ENCODE measurements at regions not wholly inside any gene's neighbourhood (a gene's known extent, or its start where the extent isn't known, plus 50 kb on each side); places are given as distances from the start of the nearest gene placed in this dataset.

GRCh38 chr22:17269224-17269606 is 50.0 kb upstream of the ADA2 start:
- H3K4me3 ChIP-seq (ENCODE audit: low read depth in 1 of 3, low read length in 3 of 3): no peak overlapping the region
- H3K27ac ChIP-seq (ENCODE audit: low read depth in 1 of 2, low read length in 2 of 2): no peak overlapping the region
- H3K9me3 ChIP-seq (ENCODE audit: control insufficient read depth in 4 of 4, low read length in 3 of 4): no peaks in the 10 kb centered on the region
- H3K4me1 ChIP-seq (ENCODE audit: control insufficient read depth in 4 of 4, insufficient read depth in 4 of 4, low read length in 3 of 4): peaks cover 0 to 2% (median 0%) of the 10 kb centered on the region in 4 donors
- no peak for DNase-seq (ENCODE audit: low spot score)
- WGBS: 79% methylated on average over 2 of the region's 2 CpGs
- H3K36me3 ChIP-seq (ENCODE audit: control insufficient read depth in 4 of 4, insufficient read depth in 3 of 4, low read depth in 1 of 4, low read length in 3 of 4): peaks cover 0 to under 1% (median 0%) of the 10 kb centered on the region in 4 donors
- TF ChIP-seq HNF4G (IDR thresholded peaks at IDR 0.05) (no peak), RXRA (IDR thresholded peaks at IDR 0.05) (no peak), EGR1 (IDR thresholded peaks at IDR 0.05; ENCODE audit: low read depth in 2 of 2) (no peak), TAF1 (conservative IDR thresholded peaks at IDR 0.05) (no peak), SP1 (IDR thresholded peaks at IDR 0.05) (no peak), MAX (IDR thresholded peaks at IDR 0.05) (no peak)
- no peaks in the 10 kb centered on the region for H3K27me3 ChIP-seq (ENCODE audit: control insufficient read depth in 4 of 4, insufficient read depth in 4 of 4, low read length in 3 of 4)
- no peak overlapping the region for H3K9ac ChIP-seq (ENCODE audit: low read depth in 1 of 2, low read length in 2 of 2)
